OCI-LY1 (cell line): ENCODE measurements at regions not wholly inside any gene's neighbourhood (a gene's known extent, or its start where the extent isn't known, plus 50 kb on each side); places are given as distances from the start of the nearest gene placed in this dataset.

Experiments used
- H2AFZ ChIP-seq: fragments of 200-600 bp; sonication (generic), shearing (Covaris generic); 2 replicates; pipeline ENCODE4 v1.6.0; 2014; ENCODE audit warnings: antibody characterized with exemption, mild to moderate bottlenecking, low read length
- H3F3A ChIP-seq: fragments of 200-600 bp; sonication (generic), shearing (Covaris generic); 2 replicates; pipeline ENCODE4 v1.6.0; 2014; ENCODE audit warnings: mild to moderate bottlenecking, antibody characterized with exemption, low read length, moderate library complexity; ENCODE audit not compliant: insufficient read depth
- H3K27ac ChIP-seq: fragments of 200-600 bp; sonication (generic); 2 replicates; pipeline ENCODE4 v1.5.1; 2014; ENCODE audit warnings: low read length, mixed run types, mild to moderate bottlenecking, low read depth; ENCODE audit not compliant: poor library complexity, severe bottlenecking
- H3K27me3 ChIP-seq: fragments of 200-600 bp; sonication (generic); 2 replicates; pipeline ENCODE4 v1.6.0; 2014; ENCODE audit warnings: antibody characterized with exemption, mild to moderate bottlenecking, low read length, moderate library complexity; ENCODE audit not compliant: insufficient read depth
- H3K36me3 ChIP-seq: fragments of 200-600 bp; sonication (generic); 2 replicates; pipeline ENCODE4 v1.6.1; 2014; ENCODE audit warnings: mild to moderate bottlenecking, antibody characterized with exemption, low read length, moderate library complexity, mixed read lengths; ENCODE audit not compliant: insufficient read depth
- H3K4me1 ChIP-seq: fragments of 200-600 bp; sonication (generic); 2 replicates; pipeline ENCODE4 v1.5.1; 2014; ENCODE audit warnings: mild to moderate bottlenecking, low read length, moderate library complexity; ENCODE audit not compliant: insufficient read depth, severe bottlenecking
- H3K4me2 ChIP-seq: fragments of 200-600 bp; sonication (generic), shearing (Covaris generic); 2 replicates; pipeline ENCODE4 v1.6.1; 2014; ENCODE audit warnings: low read length
- H3K4me3 ChIP-seq: fragments of 200-600 bp; sonication (generic); 2 replicates; pipeline ENCODE4 v1.5.1; 2014; ENCODE audit warnings: low read length, low read depth, mild to moderate bottlenecking, mixed read lengths; ENCODE audit not compliant: poor library complexity, severe bottlenecking
- H3K79me2 ChIP-seq: fragments of 200-600 bp; shearing (Covaris generic); 2 replicates; pipeline ENCODE4 v1.6.1; 2016; ENCODE audit warnings: mixed run types, low read length, mixed read lengths; ENCODE audit not compliant: insufficient read depth
- H3K9ac ChIP-seq: fragments of 200-600 bp; sonication (generic), shearing (Covaris generic); 2 replicates; pipeline ENCODE4 v1.6.1; 2014; ENCODE audit warnings: mild to moderate bottlenecking, low read length, mixed read lengths
- H3K9me2 ChIP-seq: fragments of 200-600 bp; sonication (generic), shearing (Covaris generic); 2 replicates; pipeline ENCODE4 v1.6.1; 2014; ENCODE audit warnings: low read depth, mild to moderate bottlenecking, low read length, mixed read lengths
- H3K9me3 ChIP-seq: fragments of 200-600 bp; shearing (Covaris generic); 2 replicates; pipeline ENCODE4 v1.6.1; 2014; ENCODE audit warnings: low read length, mixed read lengths
- H4K20me1 ChIP-seq: fragments of 200-600 bp; sonication (generic), shearing (Covaris generic); 2 replicates; pipeline ENCODE4 v1.6.0; 2016; ENCODE audit warnings: mild to moderate bottlenecking, low read length; ENCODE audit not compliant: insufficient read depth
- CTCF ChIP-seq: fragments of 200-600 bp; sonication (generic), shearing (Covaris generic); IDR thresholded peaks from 2 replicates; pipeline ENCODE4 v1.5.1; 2017; ENCODE audit warnings: mild to moderate bottlenecking, antibody characterized with exemption, low read length, moderate library complexity, mixed read lengths
- EZH2 ChIP-seq: fragments of 200-600 bp; sonication (generic), shearing (Covaris generic); IDR thresholded peaks from 2 replicates; pipeline ENCODE4 v1.8.0; 2017; ENCODE audit warnings: borderline replicate concordance, mixed run types, mild to moderate bottlenecking, antibody characterized with exemption, low read length, moderate library complexity, mixed read lengths

- Histone ChIP-seq H2AFZ (no peak overlapping the region), H3F3A (no peaks in the 10 kb centered on the region), H3K36me3 (no peaks in the 10 kb centered on the region), H3K9me2 (no peaks in the 10 kb centered on the region), H4K20me1 (no peaks in the 10 kb centered on the region), H3K4me2 (no peak overlapping the region), H3K9ac (no peak overlapping the region), H3K79me2 (no peaks in the 10 kb centered on the region), H3K27me3 (no peaks in the 10 kb centered on the region), H3K4me3 (no peak overlapping the region), H3K27ac (no peak overlapping the region), H3K4me1 (peaks cover 9% of the 10 kb centered on the region), H3K9me3 (0 out of 2 replicates have a peak, but pooled peaks cover 3% of the 10 kb centered on the region)
- TF ChIP-seq EZH2 (no peak), CTCF (no peak)
These were observed 173.3 kb upstream of the PDGFD start for GRCh38 chr11:104337273-104337672.

- no peak overlapping the region for H2AFZ ChIP-seq
- TF ChIP-seq EZH2 (no peak), CTCF (peak; percentile 69)
These were observed 170.0 kb upstream of the PDGFD start for GRCh38 chr11:104333977-104334376.

GRCh38 chr11:104332110-104332509 is 168.2 kb upstream of the PDGFD start:
- H3K36me3 ChIP-seq: no peaks in the 10 kb centered on the region
- no peak overlapping the region for H3K27ac ChIP-seq
- no peak overlapping the region for H3K4me3 ChIP-seq
- TF ChIP-seq CTCF: peak; percentile 77
- no peak for TF ChIP-seq EZH2
- H3K27me3 ChIP-seq: no peaks in the 10 kb centered on the region
- no peaks in the 10 kb centered on the region for H3K79me2 ChIP-seq
- no peaks in the 10 kb centered on the region for H3K9me2 ChIP-seq
- H3K9me3 ChIP-seq: no peaks in the 10 kb centered on the region
- H2AFZ ChIP-seq: no peak overlapping the region
- H3F3A ChIP-seq: no peaks in the 10 kb centered on the region
- H3K9ac ChIP-seq: no peak overlapping the region
- H3K4me2 ChIP-seq: no peak overlapping the region
- H4K20me1 ChIP-seq: no peaks in the 10 kb centered on the region
- no peaks in the 10 kb centered on the region for H3K4me1 ChIP-seq

More at GRCh38 chr11:104333977-104334376, 170.0 kb upstream of the PDGFD start:
- no peaks in the 10 kb centered on the region for H3F3A ChIP-seq
- H3K36me3 ChIP-seq: no peaks in the 10 kb centered on the region
- no peaks in the 10 kb centered on the region for H4K20me1 ChIP-seq
- peaks cover under 1% of the 10 kb centered on the region for H3K4me1 ChIP-seq
- no peaks in the 10 kb centered on the region for H3K27me3 ChIP-seq
- H3K4me3 ChIP-seq: no peak overlapping the region
- H3K9me2 ChIP-seq: no peaks in the 10 kb centered on the region
- H3K4me2 ChIP-seq: no peak overlapping the region
- no peak overlapping the region for H3K9ac ChIP-seq
- H3K9me3 ChIP-seq: 0 out of 2 replicates have a peak, but pooled peaks cover 3% of the 10 kb centered on the region
- no peak overlapping the region for H3K27ac ChIP-seq
- H3K79me2 ChIP-seq: no peaks in the 10 kb centered on the region
